ENCODE measurements at regions not wholly inside any gene's neighbourhood (a gene's known extent, or its start where the extent isn't known, plus 50 kb on each side); places are given as distances from the start of the nearest gene placed in this dataset.
A peak's percentile ranks its signal among the peaks of the same experiment; 100 is the strongest.
"Not testable (repeated sequence)": the region's sequence is repeated elsewhere in the genome, so short reads cannot be mapped to it uniquely, and the experiment has no call there.

DNA sequence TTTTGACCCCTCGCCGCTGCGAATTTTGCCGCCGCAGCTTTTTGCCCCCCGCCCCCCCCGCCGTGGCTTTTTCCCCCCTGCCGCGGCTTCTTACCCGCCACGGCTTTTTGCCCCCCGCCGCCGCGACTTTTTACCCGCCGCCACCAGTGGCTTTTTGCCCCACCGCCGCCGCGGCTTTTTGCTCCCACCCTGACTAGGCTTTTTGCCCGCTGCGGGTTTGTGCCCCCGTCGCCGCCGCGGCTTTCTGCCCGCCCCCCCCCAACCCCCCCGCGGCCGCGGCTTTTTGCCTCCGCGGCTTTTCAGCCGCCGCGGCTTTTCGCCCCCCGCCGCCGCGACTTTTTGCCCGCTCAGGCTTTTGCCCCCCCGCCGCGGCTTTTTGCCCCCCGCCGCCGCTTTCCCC, 598.1 kb downstream of the GOLGA6L6 start:
- Histone ChIP-seq H3K9me3 (ENCODE audit: control insufficient read depth in 2 of 3, insufficient read depth in 1 of 3, low read length in 3 of 3) (no peaks in the 10 kb centered on the region), H3K4me1 (ENCODE audit: control insufficient read depth in 2 of 3, insufficient read depth in 2 of 3, low read depth in 1 of 3, low read length in 3 of 3) (no peaks in the 10 kb centered on the region), H3K36me3 (ENCODE audit: control insufficient read depth in 2 of 3, insufficient read depth in 3 of 3, low read length in 3 of 3) (no peaks in the 10 kb centered on the region), H3K27ac (ENCODE audit: low read depth in 2 of 2, low read length in 2 of 2) (no peak overlapping the region), H3K9ac (ENCODE audit: low read length in 3 of 3) (no peak overlapping the region), H3K4me3 (ENCODE audit: low read length in 3 of 3) (no peak overlapping the region), H3K27me3 (ENCODE audit: control insufficient read depth, insufficient read depth, low read length) (no peaks in the 10 kb centered on the region)
- no peak for FAIRE-seq
- intact Hi-C loops (cut with DNase I) = no loop called here
- TF ChIP-seq, protein P1, sequence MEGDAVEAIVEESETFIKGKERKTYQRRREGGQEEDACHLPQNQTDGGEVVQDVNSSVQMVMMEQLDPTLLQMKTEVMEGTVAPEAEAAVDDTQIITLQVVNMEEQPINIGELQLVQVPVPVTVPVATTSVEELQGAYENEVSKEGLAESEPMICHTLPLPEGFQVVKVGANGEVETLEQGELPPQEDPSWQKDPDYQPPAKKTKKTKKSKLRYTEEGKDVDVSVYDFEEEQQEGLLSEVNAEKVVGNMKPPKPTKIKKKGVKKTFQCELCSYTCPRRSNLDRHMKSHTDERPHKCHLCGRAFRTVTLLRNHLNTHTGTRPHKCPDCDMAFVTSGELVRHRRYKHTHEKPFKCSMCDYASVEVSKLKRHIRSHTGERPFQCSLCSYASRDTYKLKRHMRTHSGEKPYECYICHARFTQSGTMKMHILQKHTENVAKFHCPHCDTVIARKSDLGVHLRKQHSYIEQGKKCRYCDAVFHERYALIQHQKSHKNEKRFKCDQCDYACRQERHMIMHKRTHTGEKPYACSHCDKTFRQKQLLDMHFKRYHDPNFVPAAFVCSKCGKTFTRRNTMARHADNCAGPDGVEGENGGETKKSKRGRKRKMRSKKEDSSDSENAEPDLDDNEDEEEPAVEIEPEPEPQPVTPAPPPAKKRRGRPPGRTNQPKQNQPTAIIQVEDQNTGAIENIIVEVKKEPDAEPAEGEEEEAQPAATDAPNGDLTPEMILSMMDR (IDR thresholded peaks at IDR 0.05; ENCODE audit: borderline replicate concordance, extremely low read depth, insufficient read depth) = no peak
- no peak for DNase-seq

DNA sequence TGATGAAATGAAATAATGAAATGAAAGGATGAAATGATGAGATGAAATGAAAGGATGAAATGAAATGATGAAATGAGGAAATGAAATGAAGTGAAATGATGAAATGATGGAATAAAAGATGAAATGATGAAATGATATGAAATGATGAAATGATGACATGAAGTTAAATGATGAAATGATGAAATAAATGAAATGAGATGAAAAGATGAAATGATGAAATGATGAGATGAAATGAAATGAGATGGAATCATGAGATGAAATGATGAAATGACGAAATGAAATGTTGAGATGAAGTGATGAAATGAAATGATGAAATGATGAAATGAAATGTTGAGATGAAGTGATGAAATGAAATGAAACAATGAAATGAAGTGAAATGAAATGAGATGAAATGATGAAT, 638.3 kb downstream of the GOLGA6L6 start:
- H3K4me3 ChIP-seq (ENCODE audit: low read length in 3 of 3); H3K27me3 ChIP-seq (ENCODE audit: control insufficient read depth, insufficient read depth, low read length); H3K36me3 ChIP-seq (ENCODE audit: control insufficient read depth in 2 of 3, insufficient read depth in 3 of 3, low read length in 3 of 3); H3K4me1 ChIP-seq (ENCODE audit: control insufficient read depth in 2 of 3, insufficient read depth in 2 of 3, low read depth in 1 of 3, low read length in 3 of 3); H3K9me3 ChIP-seq (ENCODE audit: control insufficient read depth in 2 of 3, insufficient read depth in 1 of 3, low read length in 3 of 3); H3K27ac ChIP-seq (ENCODE audit: low read depth in 2 of 2, low read length in 2 of 2); H3K9ac ChIP-seq (ENCODE audit: low read length in 3 of 3); FAIRE-seq; intact Hi-C loops (cut with DNase I): not testable (repeated sequence)
- peak in 1 of 5 donors; percentile 5 for DNase-seq

DNA sequence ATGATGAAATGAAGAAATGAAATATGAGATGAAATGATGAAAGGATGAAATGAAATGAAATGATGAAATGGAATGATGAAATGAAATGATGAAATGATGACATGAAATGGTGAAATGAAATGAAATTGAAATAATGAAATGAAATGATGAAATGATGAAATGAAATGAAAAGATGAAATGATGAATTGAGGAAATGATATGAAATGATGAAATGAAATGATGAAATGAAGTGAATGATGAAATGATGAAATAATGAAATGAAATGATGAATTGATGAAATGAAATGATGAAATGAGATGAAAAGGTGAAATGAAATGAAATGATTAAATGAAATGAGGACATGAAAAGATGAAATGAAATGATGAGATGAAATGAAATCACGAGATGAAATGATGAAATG, 639.2 kb downstream of the GOLGA6L6 start:
- H3K9ac ChIP-seq (ENCODE audit: low read length in 3 of 3); H3K27me3 ChIP-seq (ENCODE audit: control insufficient read depth, insufficient read depth, low read length); H3K36me3 ChIP-seq (ENCODE audit: control insufficient read depth in 2 of 3, insufficient read depth in 3 of 3, low read length in 3 of 3); H3K4me3 ChIP-seq (ENCODE audit: low read length in 3 of 3); H3K9me3 ChIP-seq (ENCODE audit: control insufficient read depth in 2 of 3, insufficient read depth in 1 of 3, low read length in 3 of 3); intact Hi-C loops (cut with DNase I); FAIRE-seq; H3K4me1 ChIP-seq (ENCODE audit: control insufficient read depth in 2 of 3, insufficient read depth in 2 of 3, low read depth in 1 of 3, low read length in 3 of 3); H3K27ac ChIP-seq (ENCODE audit: low read depth in 2 of 2, low read length in 2 of 2): not testable (repeated sequence)
- DNase-seq = peak in 1 of 5 donors; percentile 0

DNA sequence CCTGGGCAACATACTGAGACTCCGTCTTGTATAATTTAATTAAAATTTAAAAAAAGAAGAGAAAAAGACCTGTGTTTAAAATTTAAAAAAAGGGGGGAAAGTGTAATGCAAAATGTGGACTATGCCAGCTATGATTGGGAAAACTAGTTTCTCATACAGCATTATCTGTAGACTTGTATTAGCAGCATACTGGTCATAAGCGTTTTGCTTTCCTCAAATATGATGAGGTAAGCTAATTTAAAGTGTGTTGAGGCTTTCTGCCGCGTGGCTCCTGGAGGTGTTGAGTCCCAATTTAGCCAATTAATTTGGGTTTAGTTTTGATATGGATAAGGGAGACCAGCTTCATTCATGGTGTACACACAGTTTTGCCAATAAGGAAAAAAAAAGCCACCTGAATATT, 640.2 kb downstream of the GOLGA6L6 start:
- intact Hi-C loops (cut with DNase I); H3K4me3 ChIP-seq (ENCODE audit: low read length in 3 of 3); DNase-seq; H3K27ac ChIP-seq (ENCODE audit: low read depth in 2 of 2, low read length in 2 of 2); H3K9me3 ChIP-seq (ENCODE audit: control insufficient read depth in 2 of 3, insufficient read depth in 1 of 3, low read length in 3 of 3); FAIRE-seq; H3K27me3 ChIP-seq (ENCODE audit: control insufficient read depth, insufficient read depth, low read length); H3K36me3 ChIP-seq (ENCODE audit: control insufficient read depth in 2 of 3, insufficient read depth in 3 of 3, low read length in 3 of 3); H3K9ac ChIP-seq (ENCODE audit: low read length in 3 of 3); H3K4me1 ChIP-seq (ENCODE audit: control insufficient read depth in 2 of 3, insufficient read depth in 2 of 3, low read depth in 1 of 3, low read length in 3 of 3): not testable (repeated sequence)

DNA sequence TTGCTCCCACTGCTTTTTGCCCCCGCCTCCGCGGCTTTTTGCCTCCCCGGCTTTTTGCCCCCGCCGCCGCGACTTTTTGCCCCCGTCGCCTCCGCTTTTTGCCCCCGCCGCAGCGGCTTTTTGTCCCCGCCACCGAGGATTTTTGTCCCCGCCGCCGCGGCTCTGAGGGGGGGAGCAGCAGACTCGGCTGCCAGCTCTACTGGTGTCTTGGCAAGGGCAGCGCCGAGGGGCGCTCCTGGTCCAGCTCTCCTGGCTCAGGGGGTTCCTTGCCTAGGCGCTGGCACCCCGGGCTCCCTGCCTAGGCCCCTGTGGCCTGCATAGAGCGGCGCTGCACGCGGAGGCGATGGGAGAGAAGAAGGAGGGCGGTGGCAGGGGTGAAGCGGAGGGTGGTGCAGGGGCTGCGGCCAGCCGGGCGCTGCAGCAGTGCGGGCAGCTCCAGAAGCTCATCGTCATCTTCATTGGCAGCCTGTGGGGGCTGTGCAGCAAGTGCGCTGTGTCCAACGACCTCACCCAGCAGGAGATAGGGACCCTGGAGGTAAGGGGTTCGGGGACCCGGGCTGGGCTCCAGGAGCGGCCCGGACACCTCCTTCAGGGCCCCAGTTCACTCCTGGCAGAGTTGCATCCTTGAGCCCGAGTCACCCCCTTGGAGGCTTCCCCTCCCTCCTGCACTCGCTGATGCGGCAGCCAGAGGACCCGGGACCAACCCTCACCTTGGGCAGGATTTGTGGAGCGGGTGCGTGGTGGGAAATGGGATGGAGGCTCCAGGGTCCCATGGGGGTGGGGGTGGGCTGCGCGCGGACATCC, 642.4 kb downstream of the GOLGA6L6 start:
- TF ChIP-seq, protein P1 (IDR thresholded peaks at IDR 0.05; ENCODE audit: borderline replicate concordance, extremely low read depth, insufficient read depth) = no peak
- Histone ChIP-seq H3K9me3 (ENCODE audit: control insufficient read depth in 2 of 3, insufficient read depth in 1 of 3, low read length in 3 of 3) (no peaks in the 10 kb centered on the region), H3K4me1 (ENCODE audit: control insufficient read depth in 2 of 3, insufficient read depth in 2 of 3, low read depth in 1 of 3, low read length in 3 of 3) (no peaks in the 10 kb centered on the region), H3K4me3 (ENCODE audit: low read length in 3 of 3) (no peak overlapping the region), H3K9ac (ENCODE audit: low read length in 3 of 3) (no peak overlapping the region), H3K36me3 (ENCODE audit: control insufficient read depth in 2 of 3, insufficient read depth in 3 of 3, low read length in 3 of 3) (no peaks in the 10 kb centered on the region), H3K27me3 (ENCODE audit: control insufficient read depth, insufficient read depth, low read length) (no peaks in the 10 kb centered on the region), H3K27ac (ENCODE audit: low read depth in 2 of 2, low read length in 2 of 2) (no peak overlapping the region)
- DNase-seq = peak in 1 of 5 donors; percentile 61
- intact Hi-C loops (cut with DNase I) = no loop called here
- FAIRE-seq = no peak

DNA sequence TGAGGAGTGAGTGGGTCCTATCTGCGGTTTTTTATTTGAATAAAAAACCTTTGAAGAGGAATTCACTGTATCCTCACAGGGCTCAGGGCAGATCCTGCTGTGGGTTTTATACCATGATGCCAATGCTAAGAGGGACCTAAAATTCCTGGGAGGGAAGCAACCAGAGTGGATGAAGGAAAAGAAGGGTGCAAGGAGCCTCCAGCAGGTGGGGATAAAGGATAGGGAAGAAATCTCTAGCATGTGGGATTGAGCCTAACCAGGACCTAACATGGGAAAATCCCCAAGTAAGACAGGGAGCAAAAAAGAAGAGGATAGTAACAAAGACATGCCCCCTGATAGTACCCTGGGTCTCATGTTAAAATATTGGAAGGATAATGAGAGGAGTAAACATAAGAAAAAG, 652.8 kb downstream of the GOLGA6L6 start:
- DNase-seq; H3K27ac ChIP-seq (ENCODE audit: low read depth in 2 of 2, low read length in 2 of 2); intact Hi-C loops (cut with DNase I); H3K27me3 ChIP-seq (ENCODE audit: control insufficient read depth, insufficient read depth, low read length); H3K4me1 ChIP-seq (ENCODE audit: control insufficient read depth in 2 of 3, insufficient read depth in 2 of 3, low read depth in 1 of 3, low read length in 3 of 3); H3K4me3 ChIP-seq (ENCODE audit: low read length in 3 of 3); FAIRE-seq; H3K9ac ChIP-seq (ENCODE audit: low read length in 3 of 3); H3K9me3 ChIP-seq (ENCODE audit: control insufficient read depth in 2 of 3, insufficient read depth in 1 of 3, low read length in 3 of 3); H3K36me3 ChIP-seq (ENCODE audit: control insufficient read depth in 2 of 3, insufficient read depth in 3 of 3, low read length in 3 of 3): not testable (repeated sequence)

DNA sequence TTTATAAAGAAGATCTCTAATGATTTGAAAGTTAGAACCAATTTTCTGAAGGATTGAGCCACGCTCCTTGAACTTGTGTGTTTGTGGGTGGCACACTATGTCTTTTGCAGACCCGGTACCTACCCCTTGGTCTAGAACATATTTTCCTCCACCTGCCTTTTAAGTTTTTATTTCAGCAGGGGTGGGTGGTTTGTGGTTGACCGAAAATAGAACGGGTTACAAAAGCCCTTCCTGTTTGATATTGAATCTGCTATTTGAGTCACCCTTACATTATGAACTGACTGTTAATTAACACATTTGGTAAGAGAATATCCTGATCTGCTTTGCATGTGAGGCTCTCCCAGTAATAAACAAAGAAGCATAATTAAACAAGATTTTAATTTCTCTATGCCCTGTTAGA, 697.5 kb downstream of the GOLGA6L6 start:
- intact Hi-C loops (cut with DNase I); FAIRE-seq: not testable (repeated sequence)

More for the DNA sequence above, 697.5 kb downstream of the GOLGA6L6 start:
- not testable (repeated sequence) for H3K9me3 ChIP-seq (ENCODE audit: control insufficient read depth in 2 of 3, insufficient read depth in 1 of 3, low read length in 3 of 3); H3K4me1 ChIP-seq (ENCODE audit: control insufficient read depth in 2 of 3, insufficient read depth in 2 of 3, low read depth in 1 of 3, low read length in 3 of 3); H3K4me3 ChIP-seq (ENCODE audit: low read length in 3 of 3); H3K9ac ChIP-seq (ENCODE audit: low read length in 3 of 3); H3K36me3 ChIP-seq (ENCODE audit: control insufficient read depth in 2 of 3, insufficient read depth in 3 of 3, low read length in 3 of 3); H3K27ac ChIP-seq (ENCODE audit: low read depth in 2 of 2, low read length in 2 of 2); H3K27me3 ChIP-seq (ENCODE audit: control insufficient read depth, insufficient read depth, low read length); DNase-seq

Data from kidney (tissue), 13 donors.